Spinal cord (tissue), 9 donors: ENCODE measurements at regions not wholly inside any gene's neighbourhood (a gene's known extent, or its start where the extent isn't known, plus 50 kb on each side); places are given as distances from the start of the nearest gene placed in this dataset.
A peak's percentile ranks its signal among the peaks of the same experiment; 100 is the strongest.

Experiments
- DNase-seq, 6 donors: peaks; one replicate each; pipeline versions ENCODE4 v3.0.0 to v3.0.0-alpha.2; 2013 to 2015; ENCODE audit warnings: low spot score in 6 of 6, low read depth in 4 of 6
- H3K27ac ChIP-seq: one replicate; pipeline ENCODE4 v1.5.1; 2013; ENCODE audit warnings: low read depth, low read length, control low read depth
- H3K27me3 ChIP-seq: one replicate; pipeline ENCODE4 v1.6.1; 2013; ENCODE audit warnings: low read length; ENCODE audit not compliant: control insufficient read depth, insufficient read depth
- H3K36me3 ChIP-seq: one replicate; pipeline ENCODE4 v1.6.1; 2013; ENCODE audit warnings: low read length; ENCODE audit not compliant: control insufficient read depth, insufficient read depth
- H3K4me1 ChIP-seq: one replicate; pipeline ENCODE4 v1.6.1; 2013; ENCODE audit warnings: low read length; ENCODE audit not compliant: control insufficient read depth, insufficient read depth
- H3K4me3 ChIP-seq: one replicate; pipeline ENCODE4 v1.5.1; 2013; ENCODE audit warnings: low read depth, low read length, control low read depth
- H3K9me3 ChIP-seq: one replicate; pipeline ENCODE4 v1.6.1; 2013; ENCODE audit warnings: low read length; ENCODE audit not compliant: control insufficient read depth, insufficient read depth
- WGBS: methylation state at CpG from one replicate; pipeline ENCODE4 v1.1.5; 2013; ENCODE audit warnings: missing lambda C conversion rate; ENCODE audit not compliant: insufficient coverage; 5-methylcytosine and 5-hydroxymethylcytosine counted together
- donor health status: healthy.

GRCh38 chr11:113634940-113635575 is 71.0 kb downstream of the TMPRSS5 start:
- peak in 1 of 6 donors; percentile 68 for DNase-seq
- no peaks in the 10 kb centered on the region for H3K9me3 ChIP-seq

GRCh38 chr11:113632981-113633380 is 73.1 kb downstream of the TMPRSS5 start:
- Histone ChIP-seq H3K4me1 (no peaks in the 10 kb centered on the region), H3K9me3 (no peaks in the 10 kb centered on the region), H3K27me3 (peaks cover 4% of the 10 kb centered on the region), H3K36me3 (no peaks in the 10 kb centered on the region), H3K4me3 (no peak overlapping the region), H3K27ac (no peak overlapping the region)
- WGBS = 46% methylated on average over 2 of the region's 2 CpGs
- DNase-seq = no peak

More at GRCh38 chr11:113634940-113635575, 71.0 kb downstream of the TMPRSS5 start:
- no peaks in the 10 kb centered on the region for H3K36me3 ChIP-seq
- no peak overlapping the region for H3K27ac ChIP-seq
- 61% methylated on average over 3 of the region's 5 CpGs for WGBS
- peaks cover 3% of the 10 kb centered on the region for H3K27me3 ChIP-seq
- H3K4me1 ChIP-seq = no peaks in the 10 kb centered on the region
- H3K4me3 ChIP-seq = no peak overlapping the region

GRCh38 chr11:113629562-113629961 is 76.5 kb downstream of the TMPRSS5 start:
- Histone ChIP-seq H3K27ac (no peak overlapping the region), H3K9me3 (no peaks in the 10 kb centered on the region), H3K4me3 (no peak overlapping the region), H3K4me1 (no peaks in the 10 kb centered on the region), H3K36me3 (no peaks in the 10 kb centered on the region), H3K27me3 (peaks cover 4% of the 10 kb centered on the region)
- 86% methylated on average over 8 of the region's 8 CpGs for WGBS
- no peak for DNase-seq

DNA sequence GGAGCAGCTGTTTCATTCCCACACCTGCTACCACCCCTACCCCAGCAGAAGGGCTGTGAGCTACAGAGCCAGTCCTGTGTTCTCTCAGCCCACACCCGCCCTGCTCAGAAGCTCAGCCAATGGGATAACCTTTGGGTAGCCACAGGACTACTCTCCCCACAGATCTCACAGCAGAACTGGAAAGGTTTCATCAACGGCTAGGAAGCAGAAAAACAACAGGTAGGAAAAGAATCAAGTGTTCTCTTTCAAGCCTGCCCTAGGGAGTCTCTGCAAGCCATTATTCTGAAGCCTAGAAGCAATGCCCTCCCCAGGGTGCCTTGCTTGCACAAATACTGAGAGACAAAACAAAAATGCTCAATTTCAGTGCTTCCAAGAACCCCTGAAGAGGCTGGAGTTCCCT is 77.2 kb downstream of the TMPRSS5 start:
- H3K27ac ChIP-seq = no peak overlapping the region
- H3K4me3 ChIP-seq = no peak overlapping the region
- no peaks in the 10 kb centered on the region for H3K4me1 ChIP-seq
- no peaks in the 10 kb centered on the region for H3K9me3 ChIP-seq
- WGBS = 0% methylated on average over 1 of the region's 2 CpGs
- peaks cover 4% of the 10 kb centered on the region for H3K27me3 ChIP-seq
- DNase-seq = peak in 2 of 6 donors; percentile 27 to 53
- no peaks in the 10 kb centered on the region for H3K36me3 ChIP-seq

DNA sequence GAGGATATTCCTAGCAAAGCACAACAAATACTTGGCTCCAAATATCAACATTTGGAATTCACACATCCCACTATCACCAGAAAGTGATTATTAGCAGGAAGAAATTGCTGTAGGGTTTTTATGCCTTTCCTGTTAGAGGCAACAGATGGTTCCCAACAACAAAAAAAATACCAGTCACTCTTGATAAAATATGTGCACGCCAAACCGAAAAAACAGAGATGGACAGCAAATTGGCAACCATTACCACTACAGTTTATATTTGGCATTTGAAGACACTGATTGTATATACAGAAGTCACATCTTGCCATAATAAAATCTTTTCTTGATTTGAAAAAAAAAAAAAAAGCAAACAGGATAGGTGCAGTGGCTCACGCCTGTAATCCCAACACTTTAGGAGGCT is 78.2 kb downstream of the TMPRSS5 start:
- H3K4me1 ChIP-seq = no peaks in the 10 kb centered on the region
- no CpG with 5 or more reads among the region's 3 CpGs for WGBS
- no peak overlapping the region for H3K27ac ChIP-seq
- H3K9me3 ChIP-seq = no peaks in the 10 kb centered on the region
- no peaks in the 10 kb centered on the region for H3K36me3 ChIP-seq
- peak in 1 of 6 donors; percentile 58 for DNase-seq
- peaks cover 4% of the 10 kb centered on the region for H3K27me3 ChIP-seq
- H3K4me3 ChIP-seq = no peak overlapping the region

GRCh38 chr11:113627297-113627696 is 78.8 kb downstream of the TMPRSS5 start:
- H3K27me3 ChIP-seq = peaks cover 4% of the 10 kb centered on the region
- WGBS = 91% methylated on average over 2 of the region's 2 CpGs
- no peaks in the 10 kb centered on the region for H3K9me3 ChIP-seq
- no peak overlapping the region for H3K27ac ChIP-seq
- H3K4me3 ChIP-seq = no peak overlapping the region
- H3K36me3 ChIP-seq = no peaks in the 10 kb centered on the region
- no peak for DNase-seq
- no peaks in the 10 kb centered on the region for H3K4me1 ChIP-seq

DNA sequence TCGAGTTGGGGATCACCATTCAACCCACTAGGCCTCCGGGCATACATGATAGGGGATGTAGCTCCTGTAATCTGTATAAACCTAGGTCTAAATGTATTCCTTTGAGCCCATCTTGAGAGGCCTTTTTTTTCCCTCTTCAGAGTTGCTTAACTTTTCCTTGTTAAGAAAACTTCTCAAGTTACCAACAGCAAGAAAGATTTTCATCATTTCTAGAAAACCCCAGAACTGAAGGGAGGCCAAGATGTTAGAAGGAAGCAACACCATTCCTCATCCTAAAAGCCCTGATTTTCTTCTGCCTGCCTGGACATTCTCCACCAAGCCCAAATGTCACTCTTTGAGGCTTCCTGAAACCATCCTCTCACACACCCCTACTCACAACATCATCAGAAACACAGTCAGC is 79.4 kb downstream of the TMPRSS5 start:
- DNase-seq = no peak
- no peak overlapping the region for H3K4me3 ChIP-seq
- H3K9me3 ChIP-seq = no peaks in the 10 kb centered on the region
- no peak overlapping the region for H3K27ac ChIP-seq
- no peaks in the 10 kb centered on the region for H3K36me3 ChIP-seq
- H3K27me3 ChIP-seq = peaks cover 4% of the 10 kb centered on the region
- no CpG with 5 or more reads among the region's 2 CpGs for WGBS
- H3K4me1 ChIP-seq = no peaks in the 10 kb centered on the region

DNA sequence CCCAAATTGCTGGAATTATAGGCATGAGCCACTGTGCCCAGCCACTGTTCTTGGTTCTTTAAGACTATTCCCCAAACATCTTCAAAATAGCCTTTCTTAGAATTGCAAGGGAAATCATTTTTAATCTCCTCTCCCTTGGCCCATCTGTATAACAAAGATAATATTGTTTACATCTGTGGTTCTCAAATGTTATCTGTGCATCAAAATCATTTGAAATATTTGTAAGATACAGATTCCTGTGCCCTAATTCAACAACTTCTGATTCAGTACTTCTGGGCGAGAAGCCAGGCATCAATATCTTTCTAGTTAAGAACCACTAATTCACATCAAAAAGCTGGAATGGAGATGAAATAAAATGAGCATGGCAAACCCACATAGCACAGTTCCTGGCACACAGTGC is 83.0 kb downstream of the TMPRSS5 start:
- DNase-seq = no peak
- no peaks in the 10 kb centered on the region for H3K4me1 ChIP-seq
- H3K9me3 ChIP-seq = no peaks in the 10 kb centered on the region
- H3K27me3 ChIP-seq = no peaks in the 10 kb centered on the region
- H3K36me3 ChIP-seq = no peaks in the 10 kb centered on the region
- no peak overlapping the region for H3K4me3 ChIP-seq
- WGBS = no CpG with 5 or more reads among the region's 1 CpG
- no peak overlapping the region for H3K27ac ChIP-seq

GRCh38 chr11:113618360-113618759 is 87.7 kb downstream of the TMPRSS5 start:
- no peaks in the 10 kb centered on the region for H3K36me3 ChIP-seq
- WGBS = no CpG with 5 or more reads among the region's 2 CpGs

DNA sequence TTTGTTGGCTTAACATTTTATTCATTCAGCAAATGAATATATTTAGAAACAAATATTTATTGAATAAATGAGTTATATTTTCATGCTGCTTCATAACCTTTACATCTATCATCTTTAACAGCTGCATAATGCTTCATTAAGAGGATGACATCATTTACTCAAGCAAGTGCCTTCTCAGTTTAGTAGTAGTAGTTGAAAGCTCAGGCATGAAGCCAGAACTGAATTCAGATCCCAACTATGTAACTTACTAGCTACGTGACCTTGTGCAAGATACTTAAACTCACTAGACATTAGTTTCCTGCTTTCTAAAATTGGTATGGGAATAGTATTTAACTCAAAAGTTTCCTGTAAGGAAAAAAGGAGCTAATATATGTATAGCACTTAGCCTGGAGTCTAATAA is 90.3 kb downstream of the TMPRSS5 start:
- no peak for DNase-seq
- no peaks in the 10 kb centered on the region for H3K4me1 ChIP-seq
- no peak overlapping the region for H3K27ac ChIP-seq
- H3K4me3 ChIP-seq = no peak overlapping the region
- WGBS = no CpG with 5 or more reads among the region's 1 CpG
- no peaks in the 10 kb centered on the region for H3K36me3 ChIP-seq
- H3K9me3 ChIP-seq = no peaks in the 10 kb centered on the region
- no peaks in the 10 kb centered on the region for H3K27me3 ChIP-seq

More at GRCh38 chr11:113618360-113618759, 87.7 kb downstream of the TMPRSS5 start:
- no peak for DNase-seq
- H3K27ac ChIP-seq = no peak overlapping the region
- H3K27me3 ChIP-seq = no peaks in the 10 kb centered on the region
- H3K9me3 ChIP-seq = no peaks in the 10 kb centered on the region
- H3K4me3 ChIP-seq = no peak overlapping the region
- H3K4me1 ChIP-seq = no peaks in the 10 kb centered on the region
